ENCODE measurements at regions not wholly inside any gene's neighbourhood (a gene's known extent, or its start where the extent isn't known, plus 50 kb on each side); places are given as distances from the start of the nearest gene placed in this dataset.
A peak's percentile ranks its signal among the peaks of the same experiment; 100 is the strongest.
"Not testable (repeated sequence)": the region's sequence is repeated elsewhere in the genome, so short reads cannot be mapped to it uniquely, and the experiment has no call there.

DNA sequence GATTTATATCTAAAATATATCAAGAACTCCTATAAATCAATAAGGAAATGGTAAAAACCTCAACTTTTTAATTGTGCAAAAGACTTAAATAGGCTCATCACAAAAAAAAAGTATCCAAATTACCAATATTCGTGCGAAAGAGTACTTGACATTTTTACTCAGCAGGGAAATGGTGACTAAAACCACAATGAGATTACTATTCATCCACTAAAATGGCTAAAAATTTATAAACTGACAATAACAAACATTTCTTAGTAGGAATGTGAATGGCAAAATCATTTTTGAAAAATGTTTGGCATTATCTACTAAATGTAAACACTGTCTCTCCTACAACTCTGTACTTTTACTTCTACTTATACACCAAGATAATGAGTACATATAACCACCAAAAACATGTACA, 184.8 kb upstream of the RND3 start:
- H3K27ac Mint-ChIP-seq (ENCODE audit: unreplicated experiment), result no peak overlapping the region
- Histone ChIP-seq H3K36me3 (ENCODE audit: insufficient read depth, low read length) (no peaks in the 10 kb centered on the region), H4K20me1 (ENCODE audit: insufficient read depth, low read length) (no peaks in the 10 kb centered on the region), H3K4me2 (ENCODE audit: low read length) (no peak overlapping the region), H3K79me2 (ENCODE audit: insufficient read depth, low read length) (no peaks in the 10 kb centered on the region), H3K9ac (ENCODE audit: low read length) (no peak overlapping the region), H3K27me3 (ENCODE audit: insufficient read depth, low read length) (no peaks in the 10 kb centered on the region), H2AFZ (ENCODE audit: low read depth, low read length) (no peak overlapping the region), H3K27ac (ENCODE audit: low read depth, low read length) (no peak overlapping the region), H3K4me1 (ENCODE audit: insufficient read depth, low read length) (no peaks in the 10 kb centered on the region), H3K9me3 (ENCODE audit: insufficient read depth, low read depth, low read length) (no peaks in the 10 kb centered on the region), H3K4me3 (ENCODE audit: insufficient read depth, low read depth, low read length) (no peak overlapping the region)
- peak; percentile 59 for FAIRE-seq
- no peaks in the 10 kb centered on the region for H3K27me3 Mint-ChIP-seq (ENCODE audit: low read depth, unreplicated experiment)
- peaks cover 1% of the 10 kb centered on the region for H3K4me1 Mint-ChIP-seq (ENCODE audit: low read depth, unreplicated experiment)
- H3K4me3 Mint-ChIP-seq (ENCODE audit: unreplicated experiment), result no peak overlapping the region
- no peak for TF ChIP-seq EZH2 (IDR thresholded peaks at IDR 0.05; ENCODE audit: insufficient read depth, low read length)
- TF ChIP-seq, protein P1, sequence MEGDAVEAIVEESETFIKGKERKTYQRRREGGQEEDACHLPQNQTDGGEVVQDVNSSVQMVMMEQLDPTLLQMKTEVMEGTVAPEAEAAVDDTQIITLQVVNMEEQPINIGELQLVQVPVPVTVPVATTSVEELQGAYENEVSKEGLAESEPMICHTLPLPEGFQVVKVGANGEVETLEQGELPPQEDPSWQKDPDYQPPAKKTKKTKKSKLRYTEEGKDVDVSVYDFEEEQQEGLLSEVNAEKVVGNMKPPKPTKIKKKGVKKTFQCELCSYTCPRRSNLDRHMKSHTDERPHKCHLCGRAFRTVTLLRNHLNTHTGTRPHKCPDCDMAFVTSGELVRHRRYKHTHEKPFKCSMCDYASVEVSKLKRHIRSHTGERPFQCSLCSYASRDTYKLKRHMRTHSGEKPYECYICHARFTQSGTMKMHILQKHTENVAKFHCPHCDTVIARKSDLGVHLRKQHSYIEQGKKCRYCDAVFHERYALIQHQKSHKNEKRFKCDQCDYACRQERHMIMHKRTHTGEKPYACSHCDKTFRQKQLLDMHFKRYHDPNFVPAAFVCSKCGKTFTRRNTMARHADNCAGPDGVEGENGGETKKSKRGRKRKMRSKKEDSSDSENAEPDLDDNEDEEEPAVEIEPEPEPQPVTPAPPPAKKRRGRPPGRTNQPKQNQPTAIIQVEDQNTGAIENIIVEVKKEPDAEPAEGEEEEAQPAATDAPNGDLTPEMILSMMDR (IDR thresholded peaks at IDR 0.05; ENCODE audit: insufficient read depth, low read depth, low read length), result no peak
- DNase-seq (ENCODE audit: low read depth), result peak; percentile 49
- no peaks in the 10 kb centered on the region for H3K36me3 Mint-ChIP-seq (ENCODE audit: low read depth, unreplicated experiment)
- H3K9me3 Mint-ChIP-seq (ENCODE audit: unreplicated experiment), result peaks cover 1% of the 10 kb centered on the region

DNA sequence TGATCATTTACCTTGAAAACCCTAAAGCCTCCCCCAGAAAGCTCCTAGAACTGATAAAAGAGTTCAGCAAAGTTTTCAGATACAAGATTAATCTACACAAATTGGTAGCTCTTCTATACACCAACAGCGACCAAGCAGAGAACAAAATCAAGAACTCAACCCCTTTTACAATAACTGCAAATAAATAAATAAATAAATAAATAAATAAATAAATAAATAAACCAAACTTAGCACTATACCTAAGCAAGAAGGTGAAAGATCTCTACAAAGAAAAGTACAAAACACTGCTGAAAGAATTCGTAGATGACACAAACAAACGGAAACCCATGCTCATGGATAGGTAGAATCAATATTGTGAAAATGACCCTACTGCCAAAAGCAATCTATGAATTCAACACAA, 182.0 kb upstream of the RND3 start:
- H3K27ac ChIP-seq (ENCODE audit: low read depth, low read length), result no peak overlapping the region
- no peaks in the 10 kb centered on the region for H3K27me3 ChIP-seq (ENCODE audit: insufficient read depth, low read length)
- no peaks in the 10 kb centered on the region for H3K9me3 ChIP-seq (ENCODE audit: insufficient read depth, low read depth, low read length)
- FAIRE-seq (no peak), DNase-seq (ENCODE audit: low read depth) (no peak)
- no peaks in the 10 kb centered on the region for H3K79me2 ChIP-seq (ENCODE audit: insufficient read depth, low read length)
- H2AFZ ChIP-seq (ENCODE audit: low read depth, low read length), result no peak overlapping the region
- no peak overlapping the region for H3K27ac Mint-ChIP-seq (ENCODE audit: unreplicated experiment)
- TF ChIP-seq EZH2 (IDR thresholded peaks at IDR 0.05; ENCODE audit: insufficient read depth, low read length), result no peak
- TF ChIP-seq, protein P1 (IDR thresholded peaks at IDR 0.05; ENCODE audit: insufficient read depth, low read depth, low read length), result no peak
- no peaks in the 10 kb centered on the region for H3K36me3 ChIP-seq (ENCODE audit: insufficient read depth, low read length)
- no peak overlapping the region for H3K4me2 ChIP-seq (ENCODE audit: low read length)
- peaks cover 5% of the 10 kb centered on the region for H3K4me1 Mint-ChIP-seq (ENCODE audit: low read depth, unreplicated experiment)
- no peak overlapping the region for H3K9ac ChIP-seq (ENCODE audit: low read length)
- H3K27me3 Mint-ChIP-seq (ENCODE audit: low read depth, unreplicated experiment), result no peaks in the 10 kb centered on the region
- no peaks in the 10 kb centered on the region for H4K20me1 ChIP-seq (ENCODE audit: insufficient read depth, low read length)
- H3K4me3 ChIP-seq (ENCODE audit: insufficient read depth, low read depth, low read length), result no peak overlapping the region
- H3K9me3 Mint-ChIP-seq (ENCODE audit: unreplicated experiment), result peaks cover 1% of the 10 kb centered on the region
- H3K4me3 Mint-ChIP-seq (ENCODE audit: unreplicated experiment), result no peak overlapping the region
- no peaks in the 10 kb centered on the region for H3K36me3 Mint-ChIP-seq (ENCODE audit: low read depth, unreplicated experiment)
- H3K4me1 ChIP-seq (ENCODE audit: insufficient read depth, low read length), result no peaks in the 10 kb centered on the region

DNA sequence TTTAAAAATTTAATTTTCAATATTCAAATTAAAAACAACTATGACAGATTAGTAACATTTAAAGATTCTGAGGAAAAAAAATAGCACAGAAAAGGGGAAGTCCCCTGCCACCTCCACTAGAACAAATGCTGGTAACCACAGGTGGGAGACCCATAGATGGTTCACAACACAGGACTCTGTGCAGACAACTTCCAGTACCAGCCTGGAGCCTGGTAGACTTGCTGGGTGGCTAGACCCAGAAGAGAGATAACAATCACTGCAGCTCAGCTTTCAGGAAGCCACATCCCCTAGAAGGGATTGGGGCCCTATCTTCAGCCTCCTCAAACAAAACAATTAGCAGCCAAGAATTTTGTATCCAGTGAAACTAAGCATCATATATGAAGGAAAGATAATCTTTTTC, 179.6 kb upstream of the RND3 start:
- H3K27ac Mint-ChIP-seq (ENCODE audit: unreplicated experiment); H3K27me3 ChIP-seq (ENCODE audit: insufficient read depth, low read length); H3K9me3 Mint-ChIP-seq (ENCODE audit: unreplicated experiment); H3K9ac ChIP-seq (ENCODE audit: low read length); FAIRE-seq; DNase-seq (ENCODE audit: low read depth); H3K27ac ChIP-seq (ENCODE audit: low read depth, low read length); H3K4me2 ChIP-seq (ENCODE audit: low read length); H3K4me3 ChIP-seq (ENCODE audit: insufficient read depth, low read depth, low read length); H3K4me3 Mint-ChIP-seq (ENCODE audit: unreplicated experiment); H3K27me3 Mint-ChIP-seq (ENCODE audit: low read depth, unreplicated experiment); H3K4me1 Mint-ChIP-seq (ENCODE audit: low read depth, unreplicated experiment); H3K36me3 ChIP-seq (ENCODE audit: insufficient read depth, low read length); H4K20me1 ChIP-seq (ENCODE audit: insufficient read depth, low read length); H3K79me2 ChIP-seq (ENCODE audit: insufficient read depth, low read length); H3K36me3 Mint-ChIP-seq (ENCODE audit: low read depth, unreplicated experiment); H3K9me3 ChIP-seq (ENCODE audit: insufficient read depth, low read depth, low read length): not testable (repeated sequence)
- peaks cover 13% of the 10 kb centered on the region for H3K4me1 ChIP-seq (ENCODE audit: insufficient read depth, low read length)
- H2AFZ ChIP-seq (ENCODE audit: low read depth, low read length), result peak overlapping the region; percentile 32

Data from astrocyte (in vitro differentiated cells and primary cell).